ENCODE measurements at regions not wholly inside any gene's neighbourhood (a gene's known extent, or its start where the extent isn't known, plus 50 kb on each side); places are given as distances from the start of the nearest gene placed in this dataset.

- no peak for DNase-seq
These were observed 57.6 kb downstream of the TENT5A start for GRCh38 chr6:81694855-81695254.

GRCh38 chr6:81694207-81694606 is 58.3 kb downstream of the TENT5A start:
- no peak for DNase-seq

- DNase-seq, result no peak
These were observed 59.2 kb downstream of the TENT5A start for GRCh38 chr6:81693266-81693665.

DNA sequence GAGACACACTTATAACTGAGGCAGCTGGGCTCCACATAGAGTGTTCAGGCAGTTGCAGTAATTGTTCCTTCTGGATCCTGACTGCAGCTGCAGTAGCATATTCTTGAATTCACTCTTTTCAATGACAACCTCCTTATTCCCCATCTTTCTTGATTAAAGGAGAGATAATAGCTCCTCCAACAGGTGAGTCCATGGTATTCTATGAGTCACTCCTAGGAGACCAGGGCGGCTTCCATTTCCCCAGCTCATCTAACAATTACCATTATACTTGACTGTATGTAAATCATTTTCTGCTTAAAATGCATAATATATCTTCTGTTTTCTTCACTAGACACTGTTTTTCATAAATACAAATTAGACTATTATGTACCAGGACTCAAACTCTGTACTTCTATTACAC is 62.4 kb downstream of the TENT5A start:
- no peak for DNase-seq

- DNase-seq, result no peak
These were observed 62.9 kb downstream of the TENT5A start for GRCh38 chr6:81689580-81689979.

DNA sequence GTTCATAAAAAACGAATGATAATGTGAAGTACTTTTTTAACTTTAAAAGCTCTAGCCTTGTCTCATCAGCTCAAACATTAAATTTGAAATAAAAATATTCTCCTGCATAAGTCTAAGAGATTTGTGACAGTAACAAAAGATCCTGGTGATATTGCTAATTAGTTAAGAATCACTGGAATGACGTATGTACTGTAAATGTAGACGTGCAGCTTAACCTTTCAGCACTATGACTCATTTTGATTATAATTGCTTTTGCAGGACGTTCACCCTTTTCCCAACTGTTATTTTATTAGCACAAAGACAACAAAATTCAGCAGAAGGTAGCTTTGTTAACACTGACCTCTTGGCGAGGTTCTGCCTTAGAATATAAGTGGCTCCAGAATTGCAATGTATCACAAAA is 68.6 kb downstream of the TENT5A start:
- DNase-seq, result no peak

- DNase-seq, result no peak
These were observed 69.4 kb downstream of the TENT5A start for GRCh38 chr6:81682858-81683620.

GRCh38 chr6:81682235-81682795 is 70.2 kb downstream of the TENT5A start:
- no peak for DNase-seq

DNA sequence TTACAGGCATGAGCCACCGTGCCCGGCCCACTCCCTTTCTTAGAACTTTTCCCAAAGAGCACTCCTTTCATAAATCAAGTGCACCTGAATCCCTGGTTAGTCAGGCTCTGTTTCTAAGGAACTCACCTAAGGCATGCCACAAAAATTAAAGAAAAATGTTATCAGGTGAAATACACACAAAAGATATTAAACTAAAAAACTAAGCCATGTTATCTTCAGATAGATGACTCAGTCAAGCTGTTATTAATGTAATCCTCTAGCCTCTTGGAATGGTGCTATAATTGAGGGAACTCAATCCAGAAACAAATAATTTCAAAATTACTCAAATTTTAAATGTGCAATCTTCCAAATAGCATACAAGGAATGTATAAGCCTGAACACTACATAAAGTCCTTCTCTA is 83.0 kb downstream of the TENT5A start:
- DNase-seq, result no peak

DNA sequence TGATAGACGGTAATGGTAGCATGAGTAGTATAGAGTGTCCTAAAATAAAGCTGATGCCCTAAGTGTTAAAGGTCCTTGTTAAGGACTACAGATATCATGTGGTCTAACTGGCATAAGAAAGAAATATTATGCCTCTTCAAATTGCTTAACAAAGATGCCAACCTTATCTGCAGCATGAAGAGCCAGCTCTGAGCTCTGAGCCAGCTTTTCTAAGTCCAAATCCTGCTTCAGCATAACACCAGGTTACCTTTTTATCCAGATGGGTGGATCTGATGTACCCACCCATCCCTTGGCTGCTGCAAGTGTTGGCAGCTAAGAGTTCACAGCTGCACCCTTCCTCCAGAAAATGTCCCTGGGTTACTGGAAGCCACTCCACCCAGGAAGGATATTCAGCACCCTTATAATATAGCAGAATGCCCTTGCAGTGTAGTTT is 83.8 kb downstream of the TENT5A start:
- no peak for DNase-seq

- DNase-seq, result no peak
These were observed 86.0 kb downstream of the TENT5A start for GRCh38 chr6:81666481-81666880.

- DNase-seq, result no peak
These were observed 96.2 kb downstream of the TENT5A start for GRCh38 chr6:81656231-81656630.

- DNase-seq, result no peak
These were observed 96.8 kb downstream of the TENT5A start for GRCh38 chr6:81655696-81656095.

GRCh38 chr6:81648502-81648901 is 104.0 kb downstream of the TENT5A start:
- no peak for DNase-seq

DNA sequence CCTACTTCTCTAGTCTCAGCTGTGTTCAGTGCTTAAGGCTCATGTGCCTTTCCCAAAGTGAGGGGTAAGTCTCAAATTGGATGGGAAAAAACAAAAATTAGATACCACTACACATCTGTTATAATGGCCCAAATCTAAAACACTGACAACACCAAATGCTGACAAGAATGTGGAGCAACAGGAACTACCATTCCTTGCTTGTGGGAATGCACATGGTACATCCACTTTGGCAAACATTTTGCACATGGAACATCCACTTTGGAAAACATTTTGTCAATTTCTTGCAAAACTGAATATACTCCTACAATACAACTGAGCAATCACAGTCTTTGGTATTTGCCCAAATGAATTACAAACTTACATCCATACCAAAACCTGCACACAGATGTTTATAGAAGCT is 109.3 kb downstream of the TENT5A start:
- no peak for DNase-seq

DNA sequence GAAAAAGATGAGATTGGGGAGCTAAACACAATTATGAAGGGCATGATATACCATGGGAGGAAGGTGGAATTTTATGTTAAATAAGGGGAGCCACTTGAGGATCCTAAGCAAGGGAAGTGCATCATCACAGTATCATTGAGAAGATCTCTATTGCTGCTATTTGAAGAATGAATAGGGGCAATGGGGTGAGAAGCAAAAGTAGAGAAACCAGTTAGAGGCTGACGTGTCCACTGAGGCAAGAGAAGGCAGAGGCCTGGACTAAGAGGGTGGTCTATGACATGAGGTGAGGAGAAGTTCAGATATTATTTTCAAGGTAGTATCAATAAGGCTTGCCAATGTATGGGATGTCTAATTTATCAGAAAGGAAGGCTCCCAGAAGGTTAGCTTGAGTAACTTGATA is 111.6 kb downstream of the TENT5A start:
- no peak for DNase-seq

- no peak for DNase-seq
These were observed 112.4 kb downstream of the TENT5A start for GRCh38 chr6:81640126-81640525.

DNA sequence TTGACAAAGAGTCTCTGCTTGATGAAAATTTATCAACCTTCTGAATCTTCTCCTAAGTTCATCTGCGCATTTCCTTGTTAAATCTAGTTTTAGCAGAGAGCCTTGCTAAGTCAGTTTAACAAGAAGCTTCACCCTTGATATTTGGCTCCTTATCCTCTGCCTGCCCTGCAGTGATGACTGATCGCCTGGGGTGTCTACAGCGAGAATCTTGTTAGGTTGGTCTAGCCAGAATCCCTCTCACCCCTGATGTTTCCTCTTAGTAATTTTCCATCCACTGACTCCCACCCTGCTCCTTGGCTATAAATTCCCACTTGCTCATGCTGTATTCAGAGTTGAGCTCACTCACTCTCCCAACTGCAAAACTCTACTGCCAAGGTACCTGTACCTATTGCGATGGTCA is 114.1 kb downstream of the TENT5A start:
- DNase-seq, result no peak

- no peak for DNase-seq
These were observed 115.4 kb downstream of the TENT5A start for GRCh38 chr6:81636930-81637568.

DNA sequence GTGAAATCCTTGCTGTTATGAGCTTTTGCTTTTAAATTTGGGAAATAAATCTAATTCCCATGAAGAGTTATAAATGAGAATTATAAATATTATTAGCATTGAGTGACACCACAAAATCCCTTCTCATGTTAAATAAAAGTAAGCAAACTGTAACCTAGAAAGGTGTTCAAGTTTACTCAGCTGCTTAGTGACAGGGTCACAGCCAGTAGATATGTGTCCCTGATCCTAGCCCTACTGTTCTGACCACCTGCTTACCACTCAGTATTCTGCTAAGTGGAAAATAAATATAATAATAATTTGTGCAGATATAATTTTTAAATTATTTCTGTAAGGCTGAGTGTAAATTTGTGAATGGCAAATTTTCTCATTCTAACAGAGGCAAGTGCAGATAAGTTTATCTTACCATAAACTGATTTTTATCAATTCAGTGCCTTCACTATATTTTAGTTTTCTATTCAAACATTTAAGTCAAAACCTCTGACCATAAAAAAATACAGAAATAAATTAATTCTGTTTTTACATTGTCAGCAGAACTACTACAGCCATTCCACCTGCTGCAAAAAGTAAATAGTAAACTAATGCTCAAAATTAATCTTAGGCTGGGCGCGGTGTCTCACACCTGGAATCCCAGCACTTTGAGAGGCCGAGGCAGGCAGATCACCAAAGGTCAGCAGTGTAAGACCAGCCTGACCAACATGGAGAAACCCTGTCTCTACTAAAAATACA is 118.2 kb downstream of the TENT5A start:
- no peak for DNase-seq

GRCh38 chr6:81633391-81633790 is 119.1 kb downstream of the TENT5A start:
- no peak for DNase-seq

GRCh38 chr6:81630719-81631118 is 121.8 kb downstream of the TENT5A start:
- no peak for DNase-seq

GRCh38 chr6:81625216-81625615 is 127.3 kb downstream of the TENT5A start:
- no peak for DNase-seq

DNA sequence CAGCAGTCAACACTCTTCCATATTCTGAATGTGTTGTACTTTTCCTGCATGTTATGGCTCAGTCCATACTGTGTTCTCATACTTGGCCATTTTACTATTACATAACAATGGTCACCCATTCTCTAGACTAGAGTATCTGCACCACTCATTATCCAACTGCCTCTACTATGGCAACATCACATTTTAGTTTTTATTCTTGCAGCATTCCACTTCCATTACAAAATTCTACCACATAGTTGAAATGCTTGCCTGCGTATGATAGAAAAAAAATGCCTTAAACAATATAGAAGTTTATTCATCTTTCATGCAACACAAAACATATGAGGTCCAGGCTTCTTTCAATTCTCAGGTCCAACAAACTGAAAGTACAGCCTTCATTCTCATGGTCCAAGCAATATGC is 128.0 kb downstream of the TENT5A start:
- no peak for DNase-seq
